Thoracic aorta (tissue), 2 donors: ENCODE measurements at regions not wholly inside any gene's neighbourhood (a gene's known extent, or its start where the extent isn't known, plus 50 kb on each side); places are given as distances from the start of the nearest gene placed in this dataset.

Experiments
- ATAC-seq: fragments of 150-250 bp; one replicate; pipeline ENCODE4 v1.8.0; 2017; ENCODE audit warnings: low read depth; ENCODE audit not compliant: insufficient number of reproducible peaks, low FRiP score
- DNase-seq: peaks from one replicate; pipeline ENCODE4 v3.0.0-alpha.2; 2020; ENCODE audit warnings: low spot score
- H3K27ac ChIP-seq, 2 donors: fragments of 200-600 bp; sonication (generic); 1 replicate in 1 of 2; 2 replicates in 1 of 2; pipeline ENCODE4 v1.5.1; 2016; ENCODE audit warnings: mild to moderate bottlenecking in 2 of 2, moderate library complexity in 2 of 2
- H3K27me3 ChIP-seq: fragments of 200-600 bp; sonication (generic); replicated peaks from 2 replicates; pipeline ENCODE4 v1.6.0; 2016; ENCODE audit warnings: mild to moderate bottlenecking; ENCODE audit not compliant: insufficient read depth
- H3K36me3 ChIP-seq: fragments of 200-600 bp; sonication (generic); one replicate; pipeline ENCODE4 v1.5.1; 2016
- H3K4me1 ChIP-seq, 2 donors: fragments of 200-600 bp; sonication (generic); 1 replicate in 1 of 2; 2 replicates in 1 of 2; pipeline versions ENCODE4 v1.5.1 to v1.6.0; 2016; ENCODE audit warnings: low read depth in 2 of 2, mild to moderate bottlenecking in 1 of 2; ENCODE audit not compliant: control insufficient read depth in 1 of 2
- H3K4me3 ChIP-seq: fragments of 200-600 bp; sonication (generic); 2 replicates; pipeline ENCODE4 v1.5.1; 2016; ENCODE audit warnings: mild to moderate bottlenecking
- H3K9me3 ChIP-seq: fragments of 200-600 bp; sonication (generic); 2 replicates; pipeline ENCODE4 v1.5.1; 2016
- CTCF ChIP-seq: fragments of 200-600 bp; sonication (generic); IDR thresholded peaks from one replicate; pipeline ENCODE4 v1.5.1; 2019; ENCODE audit warnings: antibody characterized with exemption

- Histone ChIP-seq H3K4me3 (no peak overlapping the region), H3K27ac (no peak overlapping the region), H3K36me3 (no peaks in the 10 kb centered on the region), H3K4me1 (no peaks in the 10 kb centered on the region), H3K9me3 (no peaks in the 10 kb centered on the region), H3K27me3 (no peaks in the 10 kb centered on the region)
- DNase-seq (no peak), ATAC-seq (no peak)
- TF ChIP-seq CTCF = no peak
Measured at GRCh38 chr18:64409511-64409910, 260.6 kb upstream of the LINC00305 start.

GRCh38 chr18:64407606-64408005, 258.7 kb upstream of the LINC00305 start:
- ATAC-seq (no peak), DNase-seq (no peak)
- no peaks in the 10 kb centered on the region for H3K27me3 ChIP-seq
- H3K36me3 ChIP-seq = no peaks in the 10 kb centered on the region
- H3K4me3 ChIP-seq = no peak overlapping the region
- no peak overlapping the region for H3K27ac ChIP-seq
- no peaks in the 10 kb centered on the region for H3K4me1 ChIP-seq
- no peak for TF ChIP-seq CTCF
- no peaks in the 10 kb centered on the region for H3K9me3 ChIP-seq

- Histone ChIP-seq H3K36me3 (no peaks in the 10 kb centered on the region), H3K9me3 (no peaks in the 10 kb centered on the region), H3K27me3 (no peaks in the 10 kb centered on the region), H3K4me3 (no peak overlapping the region), H3K27ac (no peak overlapping the region), H3K4me1 (no peaks in the 10 kb centered on the region)
- TF ChIP-seq CTCF = no peak
- ATAC-seq (no peak), DNase-seq (no peak)
Measured at GRCh38 chr18:64405161-64405560, 256.3 kb upstream of the LINC00305 start.

GRCh38 chr18:64403784-64404503, 255.1 kb upstream of the LINC00305 start:
- no peak for TF ChIP-seq CTCF
- no peaks in the 10 kb centered on the region for H3K9me3 ChIP-seq
- ATAC-seq (no peak), DNase-seq (no peak)
- no peaks in the 10 kb centered on the region for H3K4me1 ChIP-seq
- no peak overlapping the region for H3K4me3 ChIP-seq
- H3K27ac ChIP-seq = no peak overlapping the region
- no peaks in the 10 kb centered on the region for H3K27me3 ChIP-seq
- H3K36me3 ChIP-seq = no peaks in the 10 kb centered on the region

GRCh38 chr18:64402636-64403035, 253.7 kb upstream of the LINC00305 start:
- no peak for TF ChIP-seq CTCF
- Histone ChIP-seq H3K4me3 (no peak overlapping the region), H3K36me3 (no peaks in the 10 kb centered on the region), H3K27me3 (no peaks in the 10 kb centered on the region), H3K9me3 (no peaks in the 10 kb centered on the region), H3K27ac (no peak overlapping the region), H3K4me1 (no peaks in the 10 kb centered on the region)
- DNase-seq = no peak
- ATAC-seq = no peak
